Transverse colon (tissue), 3 donors: ENCODE measurements at regions not wholly inside any gene's neighbourhood (a gene's known extent, or its start where the extent isn't known, plus 50 kb on each side); places are given as distances from the start of the nearest gene placed in this dataset.

Experiments used
- CTCF ChIP-seq, 5 experiments: fragments of 200-600 bp in 3 of 5; fragments of 450-650 bp in 2 of 5; sonication (generic) in 3 of 5; IDR thresholded peaks; 1 replicate in 2 of 5; 2 replicates in 3 of 5; pipeline ENCODE4 v1.5.1; 2016 to 2017; ENCODE audit warnings: antibody characterized with exemption in 5 of 5, inconsistent platforms in 3 of 5, mild to moderate bottlenecking in 2 of 5, moderate library complexity in 1 of 5
- POLR2A ChIP-seq: fragments of 450-650 bp; IDR thresholded peaks from one replicate; pipeline ENCODE4 v1.6.1; 2016; ENCODE audit warnings: antibody characterized with exemption, mild to moderate bottlenecking, moderate library complexity

DNA sequence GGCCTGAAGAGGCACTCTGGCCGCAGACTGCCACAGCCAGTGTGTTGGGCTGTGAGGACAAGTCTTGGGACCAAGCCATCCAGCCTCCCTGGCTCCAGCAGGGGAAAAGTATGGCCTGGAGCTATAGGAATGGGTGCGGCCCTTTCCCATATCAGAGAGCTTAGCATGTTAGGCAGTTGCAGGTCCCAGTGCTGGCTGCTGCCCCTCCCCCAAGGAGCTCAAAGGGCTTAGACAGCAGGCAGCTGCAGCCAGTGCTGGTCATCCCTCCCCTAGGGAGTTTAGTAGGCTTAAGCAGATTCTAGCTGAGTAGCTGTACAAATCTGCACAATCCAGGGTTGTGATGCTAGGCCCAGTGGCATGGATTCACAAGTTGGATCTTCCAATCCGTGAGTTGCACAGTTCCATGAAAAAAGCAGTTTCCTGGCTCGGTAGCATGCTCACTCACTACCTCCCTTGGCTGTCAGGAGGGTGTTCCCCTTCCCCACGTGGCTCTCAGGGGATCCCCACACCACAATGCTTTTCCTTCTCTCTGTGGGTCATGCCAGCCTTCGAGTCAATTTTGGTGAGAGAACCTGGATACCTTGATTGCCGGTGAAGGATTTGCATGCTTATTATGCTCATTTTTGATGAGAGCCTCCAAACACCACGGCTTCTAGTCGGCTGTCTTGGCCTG lies 1490.8 kb downstream of the BRINP3 start:
- no peak for TF ChIP-seq POLR2A
- no peak for TF ChIP-seq CTCF (IDR thresholded peaks at IDR 0.05)
